ENCODE measurements at regions not wholly inside any gene's neighbourhood (a gene's known extent, or its start where the extent isn't known, plus 50 kb on each side); places are given as distances from the start of the nearest gene placed in this dataset.
"Not testable (repeated sequence)": the region's sequence is repeated elsewhere in the genome, so short reads cannot be mapped to it uniquely, and the experiment has no call there.

GRCh38 chr4:65223074-65223473 is 447.2 kb downstream of the EPHA5 start:
- FAIRE-seq; H2AK5ac ChIP-seq (ENCODE audit: low read depth, low read length); H3K4ac ChIP-seq (replicated peaks; ENCODE audit: insufficient read length, low read depth, low read length); H2BK15ac ChIP-seq (ENCODE audit: low read length); H3K9ac ChIP-seq (replicated peaks in 1 of 4; ENCODE audit: extremely low read depth in 1 of 4, low read depth in 3 of 4, low read length in 3 of 4); H3K18ac ChIP-seq (ENCODE audit: extremely low read depth, low read length); H3K4me1 ChIP-seq (replicated peaks in 1 of 4; ENCODE audit: control insufficient read depth in 3 of 4, insufficient read depth in 4 of 4, low read length in 3 of 4); H2BK12ac ChIP-seq (ENCODE audit: low read depth, low read length); H2AFZ ChIP-seq (ENCODE audit: low read length); H3K9me3 ChIP-seq (ENCODE audit: insufficient read depth in 2 of 2, low read depth in 1 of 2, low read length in 1 of 2); H4K20me1 ChIP-seq (replicated peaks in 1 of 2; ENCODE audit: control insufficient read depth in 1 of 2, insufficient read depth in 2 of 2, low read length in 2 of 2); H4K91ac ChIP-seq (replicated peaks; ENCODE audit: insufficient read length, low read length); H3K27ac ChIP-seq (ENCODE audit: low read depth, low read length); H3K27me3 ChIP-seq (replicated peaks in 1 of 4; ENCODE audit: control insufficient read depth in 3 of 4, extremely low read depth in 1 of 4, insufficient read depth in 3 of 4, low read length in 3 of 4); H2BK20ac ChIP-seq (ENCODE audit: low read length); DNase-seq (ENCODE audit: low read depth in 1 of 2, low spot score in 2 of 2); H2BK5ac ChIP-seq (ENCODE audit: low read depth, low read length); H3K79me2 ChIP-seq (ENCODE audit: control insufficient read depth in 1 of 2, insufficient read depth in 2 of 2, low read length in 2 of 2); H3K4me3 ChIP-seq (ENCODE audit: extremely low read depth in 1 of 4, insufficient read depth in 2 of 4, low read depth in 3 of 4, low read length in 4 of 4); H3K56ac ChIP-seq (replicated peaks; ENCODE audit: insufficient read length, low read depth, low read length); H3K79me1 ChIP-seq (ENCODE audit: low read depth, low read length); H3K14ac ChIP-seq (ENCODE audit: insufficient read length); H4K8ac ChIP-seq (ENCODE audit: extremely low read depth, insufficient read depth, low read length); H4K5ac ChIP-seq (ENCODE audit: insufficient read length, low read depth, low read length); H2BK120ac ChIP-seq (replicated peaks; ENCODE audit: low read depth, low read length); H3K23me2 ChIP-seq (ENCODE audit: low read depth, low read length); POLR2A ChIA-PET (ENCODE audit: partially characterized antibody); H3K4me2 ChIP-seq (ENCODE audit: insufficient read depth in 1 of 2, low read depth in 2 of 2, low read length in 2 of 2); H3K36me3 ChIP-seq (ENCODE audit: control insufficient read depth in 2 of 4, insufficient read depth in 4 of 4, low read length in 3 of 4); CTCF ChIA-PET (ENCODE audit: partially characterized antibody); H3K23ac ChIP-seq (ENCODE audit: insufficient read length): not testable (repeated sequence)
- 95% methylated on average over 11 of the region's 11 CpGs; no CpG with 5 or more reads in 1 of the 2 experiments for WGBS, 2 experiments (ENCODE audit: extremely low coverage in 1 of 2, insufficient coverage in 1 of 2, insufficient read length in 1 of 2, insufficient replicate concordance in 2 of 2, low coverage in 1 of 2, low lambda C conversion rate in 2 of 2, missing lambda C conversion rate in 1 of 2)
